Right renal pelvis (tissue), 4 donors: ENCODE measurements at regions not wholly inside any gene's neighbourhood (a gene's known extent, or its start where the extent isn't known, plus 50 kb on each side); places are given as distances from the start of the nearest gene placed in this dataset.

ENCODE experiments used
- DNase-seq, 4 donors: peaks; one replicate each; pipeline ENCODE4 v3.0.0-alpha.2; 2013; ENCODE audit warnings: low read depth in 4 of 4, low spot score in 3 of 4, missing footprints in 1 of 4

GRCh38 chr12:87121896-87122295, 865.7 kb upstream of the MGAT4C start:
- no peak for DNase-seq

GRCh38 chr12:87120440-87120839, 864.2 kb upstream of the MGAT4C start:
- DNase-seq: no peak

DNA sequence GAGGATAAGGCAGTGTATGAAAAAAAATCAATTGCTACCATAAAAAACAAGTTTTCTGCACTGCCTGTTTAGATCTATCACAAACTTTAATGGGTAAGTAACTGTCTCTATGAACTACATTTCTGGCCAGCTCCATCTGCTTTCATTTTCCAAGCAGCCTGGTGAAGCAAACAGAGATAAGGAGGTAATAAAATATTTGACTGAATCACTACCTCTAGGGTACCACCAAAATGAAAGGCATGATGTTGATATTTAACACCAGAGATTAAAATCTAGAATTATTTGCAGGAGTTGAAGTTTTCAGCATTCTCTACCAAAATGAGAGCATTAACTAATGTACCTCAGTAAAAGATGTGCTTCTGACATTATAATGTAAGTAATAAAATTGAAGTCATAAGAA, 863.5 kb upstream of the MGAT4C start:
- no peak for DNase-seq

- DNase-seq: no peak
These were observed 861.3 kb upstream of the MGAT4C start for GRCh38 chr12:87117526-87117925.

- DNase-seq: no peak
These were observed 860.6 kb upstream of the MGAT4C start for GRCh38 chr12:87116780-87117179.

- DNase-seq: no peak
These were observed 856.6 kb upstream of the MGAT4C start for GRCh38 chr12:87112571-87113345.

DNA sequence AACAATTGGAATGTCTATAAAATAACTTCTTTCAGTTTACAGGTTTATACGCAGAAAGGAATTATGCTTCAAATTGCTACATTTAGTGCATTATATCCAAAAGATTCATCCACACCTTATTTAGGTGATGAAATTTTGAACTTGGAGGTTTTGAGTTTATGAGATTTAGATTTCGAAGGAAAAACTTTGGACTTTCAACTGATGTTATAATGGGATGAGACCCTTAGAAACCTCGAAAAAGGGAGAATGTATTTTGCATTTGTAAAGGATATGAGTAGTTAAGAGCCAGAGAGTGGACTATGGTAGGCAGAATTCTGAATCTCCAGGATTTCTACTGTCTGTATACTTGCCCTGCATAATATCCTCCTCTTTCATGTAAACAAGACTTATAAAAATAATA, 851.6 kb upstream of the MGAT4C start:
- DNase-seq: no peak

- no peak for DNase-seq
These were observed 851.1 kb upstream of the MGAT4C start for GRCh38 chr12:87107270-87107669.

DNA sequence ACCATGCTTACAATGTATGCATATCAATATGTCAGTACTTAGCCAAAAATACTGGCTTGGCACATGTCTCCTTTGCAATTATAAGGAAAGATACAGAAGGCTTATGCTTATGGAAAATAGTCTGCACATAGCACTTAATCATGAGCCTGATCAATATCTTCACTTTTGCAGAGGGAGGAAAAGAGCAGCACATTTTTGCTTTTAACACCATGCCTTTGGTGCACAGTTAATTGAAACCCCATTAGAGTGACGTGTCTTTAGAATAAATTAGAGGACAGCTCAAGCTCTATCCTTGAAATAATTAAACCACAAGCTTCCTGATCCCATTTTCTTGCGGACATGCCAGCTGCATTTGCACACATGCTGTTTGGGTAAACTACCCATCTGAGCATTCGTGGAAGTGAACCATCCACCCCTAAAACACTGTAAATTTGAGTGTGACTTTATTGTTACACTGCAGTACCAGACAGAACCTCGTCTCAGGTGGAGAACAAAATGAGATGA, 839.9 kb upstream of the MGAT4C start:
- no peak for DNase-seq

DNA sequence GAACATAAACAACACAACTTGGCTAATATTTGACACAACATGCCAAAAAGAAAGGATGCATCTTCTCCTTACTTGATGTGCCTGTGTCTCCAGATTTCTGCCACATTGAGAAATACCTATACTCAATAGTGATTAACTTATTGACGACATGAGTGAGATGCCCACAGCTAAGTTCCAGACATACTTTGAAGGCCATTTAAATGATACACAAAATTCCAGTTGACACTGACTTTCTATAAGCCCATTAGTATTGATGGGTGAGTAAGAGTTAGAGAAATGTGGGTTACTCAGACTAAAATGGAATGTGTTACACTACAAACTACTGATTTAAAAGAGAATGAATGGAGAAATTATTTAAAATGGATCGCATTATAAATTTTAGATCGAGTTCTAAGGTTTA, 838.2 kb upstream of the MGAT4C start:
- DNase-seq: no peak

DNA sequence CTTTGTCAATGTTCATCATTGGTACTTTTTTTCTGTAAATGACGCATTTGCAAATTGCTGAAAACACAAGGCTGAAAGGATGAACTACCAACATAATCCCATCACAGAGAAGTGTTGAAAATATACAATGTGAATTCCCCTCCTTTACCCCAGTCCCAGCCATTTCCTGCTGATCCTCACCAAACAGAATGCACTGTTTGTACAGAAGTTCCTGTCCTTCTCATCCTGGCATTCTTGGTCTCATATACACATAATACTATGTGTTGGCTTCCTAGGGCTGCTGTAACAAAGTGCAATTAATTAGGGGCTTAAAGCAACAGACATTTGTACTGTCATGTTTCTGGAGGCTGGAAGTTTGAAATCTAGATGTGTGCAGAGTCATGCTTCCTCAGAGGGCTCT, 836.2 kb upstream of the MGAT4C start:
- DNase-seq: no peak

GRCh38 chr12:87086118-87086891, 830.1 kb upstream of the MGAT4C start:
- DNase-seq: no peak

DNA sequence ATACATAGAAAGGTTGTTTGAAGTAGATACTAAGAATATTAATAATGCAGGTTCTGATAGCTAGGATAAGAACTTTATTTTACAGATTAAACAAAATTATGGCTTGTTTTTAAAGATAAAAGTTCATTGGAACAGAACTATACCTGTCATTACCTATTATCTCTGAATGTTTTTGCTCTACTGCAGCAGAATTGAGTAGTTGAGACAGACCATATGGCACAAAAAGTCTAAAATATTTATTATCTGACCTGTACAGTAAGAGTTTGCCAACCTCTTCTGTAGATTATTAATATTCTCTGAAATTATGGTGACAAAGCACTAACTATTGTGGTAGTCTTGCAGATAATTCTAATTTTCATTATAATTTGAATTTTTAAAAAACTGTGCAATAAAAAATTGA, 829.1 kb upstream of the MGAT4C start:
- no peak for DNase-seq

DNA sequence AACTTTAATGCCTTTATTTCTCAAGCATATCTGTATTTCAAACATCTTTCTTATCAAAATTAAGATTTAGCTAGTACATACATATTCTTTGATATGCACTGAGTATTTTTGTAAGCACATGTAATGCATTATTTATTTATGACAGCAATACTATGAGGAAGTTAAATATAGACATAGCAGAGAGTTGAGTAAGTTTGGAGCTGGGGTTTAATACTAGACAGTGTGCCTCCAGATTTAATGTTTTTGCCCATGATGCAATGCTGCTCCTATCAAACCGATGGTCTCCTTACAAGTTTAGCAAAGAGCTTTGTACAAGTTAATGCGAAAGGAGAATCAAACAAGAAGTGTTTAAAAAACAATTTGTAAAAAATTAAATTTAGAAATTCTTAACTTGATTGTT, 826.6 kb upstream of the MGAT4C start:
- no peak for DNase-seq

GRCh38 chr12:87074781-87075180, 818.6 kb upstream of the MGAT4C start:
- DNase-seq: no peak

DNA sequence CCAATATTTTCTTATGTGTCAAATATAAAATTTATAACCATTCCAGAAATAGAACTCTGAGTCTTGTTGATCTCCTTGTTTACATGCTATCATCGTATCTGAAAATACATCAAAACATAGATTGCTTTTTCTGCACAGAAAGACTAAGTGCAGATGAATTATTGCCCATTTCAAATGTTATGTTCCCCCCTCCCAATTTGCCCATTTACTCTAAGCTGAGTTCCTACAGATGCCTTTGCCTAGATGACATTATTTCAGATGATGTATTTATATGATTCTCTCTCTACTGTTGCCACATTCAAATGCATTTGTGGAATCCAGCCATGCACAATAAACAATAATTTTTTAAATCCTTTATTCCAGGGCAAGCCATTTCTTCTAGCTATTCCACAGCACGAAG, 810.1 kb upstream of the MGAT4C start:
- no peak for DNase-seq

GRCh38 chr12:87059231-87059630, 803.0 kb upstream of the MGAT4C start:
- DNase-seq: no peak

DNA sequence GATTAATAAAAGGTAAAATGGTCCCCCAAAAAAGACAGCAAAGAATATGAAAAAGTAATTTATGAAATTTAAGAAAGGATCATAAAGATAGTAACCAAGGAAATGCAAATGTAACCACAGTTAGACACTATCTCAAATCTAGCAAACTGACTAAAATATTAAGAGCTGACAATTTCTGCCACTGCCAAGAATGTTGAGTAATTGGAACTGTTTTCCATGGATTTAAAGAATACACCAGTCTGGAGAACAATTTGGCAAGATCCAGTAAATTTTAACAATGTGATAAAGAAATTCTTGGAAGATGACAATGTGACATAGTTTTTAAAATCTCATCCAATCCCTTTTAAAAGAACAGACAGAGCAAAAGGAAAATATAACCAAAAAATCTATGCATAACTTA, 798.0 kb upstream of the MGAT4C start:
- DNase-seq: no peak

DNA sequence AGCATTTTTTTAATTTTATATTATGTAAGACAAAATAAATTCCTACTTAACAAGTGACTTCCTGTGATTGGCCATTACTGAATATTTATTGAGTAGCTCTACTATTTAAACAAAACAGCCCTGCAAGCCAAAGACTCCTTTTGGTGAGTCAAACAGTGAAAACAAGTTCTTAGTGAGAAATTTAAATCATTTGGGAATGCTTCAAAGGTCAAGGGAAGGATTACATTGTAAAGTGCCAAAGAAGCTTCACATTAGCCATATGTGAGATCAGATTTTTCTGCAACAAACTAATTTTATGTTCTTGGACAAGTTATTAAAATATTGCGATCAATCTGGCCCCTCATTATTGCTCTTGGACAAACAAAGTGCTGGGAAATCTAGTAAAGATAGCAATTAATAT, 795.4 kb upstream of the MGAT4C start:
- DNase-seq: no peak

GRCh38 chr12:87047691-87048090, 791.5 kb upstream of the MGAT4C start:
- DNase-seq: no peak

GRCh38 chr12:87039536-87039935, 783.3 kb upstream of the MGAT4C start:
- DNase-seq: no peak

GRCh38 chr12:87038098-87038497, 781.9 kb upstream of the MGAT4C start:
- no peak for DNase-seq
